ENCODE measurements at regions not wholly inside any gene's neighbourhood (a gene's known extent, or its start where the extent isn't known, plus 50 kb on each side); places are given as distances from the start of the nearest gene placed in this dataset.

DNA sequence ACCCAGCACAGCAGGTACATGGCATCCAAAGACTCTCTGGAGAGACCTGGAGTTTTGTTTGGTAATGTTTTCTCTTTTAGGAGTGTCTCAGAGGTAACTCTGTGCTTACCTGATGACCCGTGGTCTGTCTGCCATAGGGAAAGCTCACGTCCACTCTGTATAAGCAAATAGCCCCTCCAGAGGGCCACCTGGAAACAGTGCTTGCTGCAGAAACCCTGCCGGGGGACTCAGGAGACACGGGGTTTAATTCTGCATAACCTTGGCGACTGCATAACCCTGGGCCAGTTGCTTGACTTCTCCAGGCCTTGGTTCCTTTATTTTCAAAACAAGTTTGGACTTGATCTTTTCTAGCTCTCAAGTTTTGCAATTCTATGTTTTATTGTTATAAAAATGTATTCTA is 187.2 kb upstream of the SOX1 start (continued):
- TF ChIP-seq, protein P1, sequence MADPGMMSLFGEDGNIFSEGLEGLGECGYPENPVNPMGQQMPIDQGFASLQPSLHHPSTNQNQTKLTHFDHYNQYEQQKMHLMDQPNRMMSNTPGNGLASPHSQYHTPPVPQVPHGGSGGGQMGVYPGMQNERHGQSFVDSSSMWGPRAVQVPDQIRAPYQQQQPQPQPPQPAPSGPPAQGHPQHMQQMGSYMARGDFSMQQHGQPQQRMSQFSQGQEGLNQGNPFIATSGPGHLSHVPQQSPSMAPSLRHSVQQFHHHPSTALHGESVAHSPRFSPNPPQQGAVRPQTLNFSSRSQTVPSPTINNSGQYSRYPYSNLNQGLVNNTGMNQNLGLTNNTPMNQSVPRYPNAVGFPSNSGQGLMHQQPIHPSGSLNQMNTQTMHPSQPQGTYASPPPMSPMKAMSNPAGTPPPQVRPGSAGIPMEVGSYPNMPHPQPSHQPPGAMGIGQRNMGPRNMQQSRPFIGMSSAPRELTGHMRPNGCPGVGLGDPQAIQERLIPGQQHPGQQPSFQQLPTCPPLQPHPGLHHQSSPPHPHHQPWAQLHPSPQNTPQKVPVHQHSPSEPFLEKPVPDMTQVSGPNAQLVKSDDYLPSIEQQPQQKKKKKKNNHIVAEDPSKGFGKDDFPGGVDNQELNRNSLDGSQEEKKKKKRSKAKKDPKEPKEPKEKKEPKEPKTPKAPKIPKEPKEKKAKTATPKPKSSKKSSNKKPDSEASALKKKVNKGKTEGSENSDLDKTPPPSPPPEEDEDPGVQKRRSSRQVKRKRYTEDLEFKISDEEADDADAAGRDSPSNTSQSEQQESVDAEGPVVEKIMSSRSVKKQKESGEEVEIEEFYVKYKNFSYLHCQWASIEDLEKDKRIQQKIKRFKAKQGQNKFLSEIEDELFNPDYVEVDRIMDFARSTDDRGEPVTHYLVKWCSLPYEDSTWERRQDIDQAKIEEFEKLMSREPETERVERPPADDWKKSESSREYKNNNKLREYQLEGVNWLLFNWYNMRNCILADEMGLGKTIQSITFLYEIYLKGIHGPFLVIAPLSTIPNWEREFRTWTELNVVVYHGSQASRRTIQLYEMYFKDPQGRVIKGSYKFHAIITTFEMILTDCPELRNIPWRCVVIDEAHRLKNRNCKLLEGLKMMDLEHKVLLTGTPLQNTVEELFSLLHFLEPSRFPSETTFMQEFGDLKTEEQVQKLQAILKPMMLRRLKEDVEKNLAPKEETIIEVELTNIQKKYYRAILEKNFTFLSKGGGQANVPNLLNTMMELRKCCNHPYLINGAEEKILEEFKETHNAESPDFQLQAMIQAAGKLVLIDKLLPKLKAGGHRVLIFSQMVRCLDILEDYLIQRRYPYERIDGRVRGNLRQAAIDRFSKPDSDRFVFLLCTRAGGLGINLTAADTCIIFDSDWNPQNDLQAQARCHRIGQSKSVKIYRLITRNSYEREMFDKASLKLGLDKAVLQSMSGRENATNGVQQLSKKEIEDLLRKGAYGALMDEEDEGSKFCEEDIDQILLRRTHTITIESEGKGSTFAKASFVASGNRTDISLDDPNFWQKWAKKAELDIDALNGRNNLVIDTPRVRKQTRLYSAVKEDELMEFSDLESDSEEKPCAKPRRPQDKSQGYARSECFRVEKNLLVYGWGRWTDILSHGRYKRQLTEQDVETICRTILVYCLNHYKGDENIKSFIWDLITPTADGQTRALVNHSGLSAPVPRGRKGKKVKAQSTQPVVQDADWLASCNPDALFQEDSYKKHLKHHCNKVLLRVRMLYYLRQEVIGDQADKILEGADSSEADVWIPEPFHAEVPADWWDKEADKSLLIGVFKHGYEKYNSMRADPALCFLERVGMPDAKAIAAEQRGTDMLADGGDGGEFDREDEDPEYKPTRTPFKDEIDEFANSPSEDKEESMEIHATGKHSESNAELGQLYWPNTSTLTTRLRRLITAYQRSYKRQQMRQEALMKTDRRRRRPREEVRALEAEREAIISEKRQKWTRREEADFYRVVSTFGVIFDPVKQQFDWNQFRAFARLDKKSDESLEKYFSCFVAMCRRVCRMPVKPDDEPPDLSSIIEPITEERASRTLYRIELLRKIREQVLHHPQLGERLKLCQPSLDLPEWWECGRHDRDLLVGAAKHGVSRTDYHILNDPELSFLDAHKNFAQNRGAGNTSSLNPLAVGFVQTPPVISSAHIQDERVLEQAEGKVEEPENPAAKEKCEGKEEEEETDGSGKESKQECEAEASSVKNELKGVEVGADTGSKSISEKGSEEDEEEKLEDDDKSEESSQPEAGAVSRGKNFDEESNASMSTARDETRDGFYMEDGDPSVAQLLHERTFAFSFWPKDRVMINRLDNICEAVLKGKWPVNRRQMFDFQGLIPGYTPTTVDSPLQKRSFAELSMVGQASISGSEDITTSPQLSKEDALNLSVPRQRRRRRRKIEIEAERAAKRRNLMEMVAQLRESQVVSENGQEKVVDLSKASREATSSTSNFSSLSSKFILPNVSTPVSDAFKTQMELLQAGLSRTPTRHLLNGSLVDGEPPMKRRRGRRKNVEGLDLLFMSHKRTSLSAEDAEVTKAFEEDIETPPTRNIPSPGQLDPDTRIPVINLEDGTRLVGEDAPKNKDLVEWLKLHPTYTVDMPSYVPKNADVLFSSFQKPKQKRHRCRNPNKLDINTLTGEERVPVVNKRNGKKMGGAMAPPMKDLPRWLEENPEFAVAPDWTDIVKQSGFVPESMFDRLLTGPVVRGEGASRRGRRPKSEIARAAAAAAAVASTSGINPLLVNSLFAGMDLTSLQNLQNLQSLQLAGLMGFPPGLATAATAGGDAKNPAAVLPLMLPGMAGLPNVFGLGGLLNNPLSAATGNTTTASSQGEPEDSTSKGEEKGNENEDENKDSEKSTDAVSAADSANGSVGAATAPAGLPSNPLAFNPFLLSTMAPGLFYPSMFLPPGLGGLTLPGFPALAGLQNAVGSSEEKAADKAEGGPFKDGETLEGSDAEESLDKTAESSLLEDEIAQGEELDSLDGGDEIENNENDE (IDR thresholded peaks at IDR 0.05; ENCODE audit: insufficient replicate concordance, low read length): no peak
- TF ChIP-seq, protein P2, sequence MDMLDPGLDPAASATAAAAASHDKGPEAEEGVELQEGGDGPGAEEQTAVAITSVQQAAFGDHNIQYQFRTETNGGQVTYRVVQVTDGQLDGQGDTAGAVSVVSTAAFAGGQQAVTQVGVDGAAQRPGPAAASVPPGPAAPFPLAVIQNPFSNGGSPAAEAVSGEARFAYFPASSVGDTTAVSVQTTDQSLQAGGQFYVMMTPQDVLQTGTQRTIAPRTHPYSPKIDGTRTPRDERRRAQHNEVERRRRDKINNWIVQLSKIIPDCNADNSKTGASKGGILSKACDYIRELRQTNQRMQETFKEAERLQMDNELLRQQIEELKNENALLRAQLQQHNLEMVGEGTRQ (IDR thresholded peaks at IDR 0.05; ENCODE audit: low read length): no peak
- TF ChIP-seq, protein P3, sequence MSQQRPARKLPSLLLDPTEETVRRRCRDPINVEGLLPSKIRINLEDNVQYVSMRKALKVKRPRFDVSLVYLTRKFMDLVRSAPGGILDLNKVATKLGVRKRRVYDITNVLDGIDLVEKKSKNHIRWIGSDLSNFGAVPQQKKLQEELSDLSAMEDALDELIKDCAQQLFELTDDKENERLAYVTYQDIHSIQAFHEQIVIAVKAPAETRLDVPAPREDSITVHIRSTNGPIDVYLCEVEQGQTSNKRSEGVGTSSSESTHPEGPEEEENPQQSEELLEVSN (IDR thresholded peaks at IDR 0.05): no peak
- no peak for TF ChIP-seq CEBPB (IDR thresholded peaks at IDR 0.05; ENCODE audit: low read depth, low read length)
- TF ChIP-seq POU5F1 (IDR thresholded peaks at IDR 0.05; ENCODE audit: low read depth, low read length): no peak
- no peak for TF ChIP-seq MAFK (IDR thresholded peaks at IDR 0.05; ENCODE audit: low read depth, low read length)
- TF ChIP-seq PHF8 (conservative IDR thresholded peaks at IDR 0.05; ENCODE audit: low read depth, low read length): no peak
- no peak for TF ChIP-seq RNF2 (IDR thresholded peaks at IDR 0.05; ENCODE audit: borderline replicate concordance, low read depth, low read length, missing control alignments, poor library complexity, severe bottlenecking)
- no peak for TF ChIP-seq SAP30 (IDR thresholded peaks at IDR 0.05; ENCODE audit: insufficient read depth, insufficient replicate concordance, low read length)
- TF ChIP-seq BCL11A (IDR thresholded peaks at IDR 0.05; ENCODE audit: low read depth in 2 of 2, low read length in 2 of 2): no peak
